Neural crest cell (in vitro differentiated cells): ENCODE measurements at regions not wholly inside any gene's neighbourhood (a gene's known extent, or its start where the extent isn't known, plus 50 kb on each side); places are given as distances from the start of the nearest gene placed in this dataset.

Source experiments
- DNase-seq: peaks from one replicate; pipeline ENCODE4 v3.0.0; 2021; ENCODE audit warnings: low read depth, mixed read lengths, low spot score
- H3K27ac Mint-ChIP-seq: one replicate; pipeline ENCODE4 v1.8.0; 2021; ENCODE audit warnings: mild to moderate bottlenecking, mixed read lengths; ENCODE audit not compliant: unreplicated experiment
- H3K27me3 Mint-ChIP-seq: 2 replicates; pipeline ENCODE4 v1.8.0; 2021; ENCODE audit warnings: low read depth, mild to moderate bottlenecking, mixed read lengths
- H3K36me3 Mint-ChIP-seq: 2 replicates; pipeline ENCODE4 v1.8.0; 2021; ENCODE audit warnings: low read depth, mild to moderate bottlenecking, mixed read lengths
- H3K4me1 Mint-ChIP-seq: 2 replicates; pipeline ENCODE4 v1.8.0; 2021; ENCODE audit warnings: mixed read lengths
- H3K4me3 Mint-ChIP-seq: one replicate; pipeline ENCODE4 v1.8.0; 2021; ENCODE audit warnings: mild to moderate bottlenecking, mixed read lengths
- H3K9me3 Mint-ChIP-seq: 2 replicates; pipeline ENCODE4 v1.8.0; 2021; ENCODE audit warnings: mixed read lengths
- TF ChIP-seq, protein P1 (sequence below): fragments of 200-600 bp; sonication (generic); conservative IDR thresholded peaks from 2 replicates; pipeline ENCODE4 v1.5.0; 2021; ENCODE audit warnings: antibody characterized with exemption, mild to moderate bottlenecking

DNA sequence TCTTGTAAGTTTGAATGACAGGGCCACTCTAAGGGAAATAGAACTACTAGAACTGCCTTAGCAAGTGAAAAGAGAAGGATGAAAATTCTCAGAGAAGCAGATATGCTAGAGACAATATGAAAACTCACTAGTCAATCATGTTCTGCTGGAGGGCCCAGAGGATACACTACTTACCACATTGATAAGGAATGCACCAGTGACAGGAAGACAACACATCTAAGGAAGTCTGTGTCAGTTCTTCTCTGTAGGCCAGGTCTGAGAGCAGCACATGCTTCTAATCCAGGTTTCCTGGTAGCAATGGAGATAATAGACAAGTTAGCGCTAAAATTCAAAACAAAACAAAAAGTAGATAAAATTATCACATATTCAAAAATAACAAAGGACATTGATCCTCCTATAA lies 235.2 kb upstream of the AKR1E2 start:
- Mint-ChIP-seq H3K27ac (no peak overlapping the region), H3K27me3 (no peaks in the 10 kb centered on the region), H3K36me3 (no peaks in the 10 kb centered on the region), H3K9me3 (no peaks in the 10 kb centered on the region), H3K4me1 (no peaks in the 10 kb centered on the region), H3K4me3 (no peak overlapping the region)
- no peak for DNase-seq
- TF ChIP-seq, protein P1, sequence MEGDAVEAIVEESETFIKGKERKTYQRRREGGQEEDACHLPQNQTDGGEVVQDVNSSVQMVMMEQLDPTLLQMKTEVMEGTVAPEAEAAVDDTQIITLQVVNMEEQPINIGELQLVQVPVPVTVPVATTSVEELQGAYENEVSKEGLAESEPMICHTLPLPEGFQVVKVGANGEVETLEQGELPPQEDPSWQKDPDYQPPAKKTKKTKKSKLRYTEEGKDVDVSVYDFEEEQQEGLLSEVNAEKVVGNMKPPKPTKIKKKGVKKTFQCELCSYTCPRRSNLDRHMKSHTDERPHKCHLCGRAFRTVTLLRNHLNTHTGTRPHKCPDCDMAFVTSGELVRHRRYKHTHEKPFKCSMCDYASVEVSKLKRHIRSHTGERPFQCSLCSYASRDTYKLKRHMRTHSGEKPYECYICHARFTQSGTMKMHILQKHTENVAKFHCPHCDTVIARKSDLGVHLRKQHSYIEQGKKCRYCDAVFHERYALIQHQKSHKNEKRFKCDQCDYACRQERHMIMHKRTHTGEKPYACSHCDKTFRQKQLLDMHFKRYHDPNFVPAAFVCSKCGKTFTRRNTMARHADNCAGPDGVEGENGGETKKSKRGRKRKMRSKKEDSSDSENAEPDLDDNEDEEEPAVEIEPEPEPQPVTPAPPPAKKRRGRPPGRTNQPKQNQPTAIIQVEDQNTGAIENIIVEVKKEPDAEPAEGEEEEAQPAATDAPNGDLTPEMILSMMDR = no peak

DNA sequence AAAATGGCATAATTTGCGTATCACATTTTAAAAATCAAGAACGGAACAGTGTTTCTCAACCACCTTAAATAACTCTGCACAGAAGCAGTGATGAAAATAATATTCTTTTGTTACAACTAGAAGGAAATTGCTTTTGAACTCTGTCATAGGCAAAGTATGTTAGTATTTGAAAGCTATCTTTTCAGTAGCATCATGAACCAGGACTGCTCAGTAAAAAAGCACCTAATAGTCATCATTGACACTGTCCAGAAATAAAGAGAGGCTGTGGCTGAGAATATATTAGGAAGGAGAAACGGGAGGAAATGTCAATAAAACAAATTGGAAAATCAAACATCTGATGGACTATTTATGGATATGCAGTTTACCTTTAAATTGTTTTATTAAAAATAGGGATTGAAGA lies 237.2 kb upstream of the AKR1E2 start:
- TF ChIP-seq, protein P1 = no peak

DNA sequence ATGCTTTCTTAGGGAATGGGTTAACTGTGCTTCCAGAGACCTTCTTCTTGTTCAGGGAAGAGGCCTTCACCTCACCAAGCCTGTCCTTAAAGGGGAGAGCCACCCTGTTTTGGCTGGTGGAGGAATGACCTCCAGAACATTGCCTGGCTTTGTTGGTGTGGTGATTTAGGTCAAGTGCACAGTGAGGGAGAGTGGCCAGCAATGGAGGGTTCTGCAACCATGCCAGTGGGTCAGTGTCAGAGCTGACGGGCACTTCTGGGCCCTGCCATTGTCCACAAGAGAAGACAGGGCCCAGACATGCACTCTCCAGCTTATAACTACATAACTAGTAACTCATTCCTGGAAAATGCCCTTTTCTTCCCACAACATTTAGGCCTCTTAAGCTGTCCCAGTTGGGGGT lies 238.5 kb upstream of the AKR1E2 start:
- no peak overlapping the region for H3K4me3 Mint-ChIP-seq
- no peaks in the 10 kb centered on the region for H3K27me3 Mint-ChIP-seq
- TF ChIP-seq, protein P1 = no peak
- H3K9me3 Mint-ChIP-seq = no peaks in the 10 kb centered on the region
- H3K36me3 Mint-ChIP-seq = no peaks in the 10 kb centered on the region
- no peak for DNase-seq
- H3K27ac Mint-ChIP-seq = no peak overlapping the region
- H3K4me1 Mint-ChIP-seq = no peaks in the 10 kb centered on the region

More for the DNA sequence above, 237.2 kb upstream of the AKR1E2 start:
- H3K36me3 Mint-ChIP-seq = no peaks in the 10 kb centered on the region
- DNase-seq = no peak
- no peaks in the 10 kb centered on the region for H3K4me1 Mint-ChIP-seq
- no peaks in the 10 kb centered on the region for H3K27me3 Mint-ChIP-seq
- H3K4me3 Mint-ChIP-seq = no peak overlapping the region
- H3K9me3 Mint-ChIP-seq = no peaks in the 10 kb centered on the region
- no peak overlapping the region for H3K27ac Mint-ChIP-seq

DNA sequence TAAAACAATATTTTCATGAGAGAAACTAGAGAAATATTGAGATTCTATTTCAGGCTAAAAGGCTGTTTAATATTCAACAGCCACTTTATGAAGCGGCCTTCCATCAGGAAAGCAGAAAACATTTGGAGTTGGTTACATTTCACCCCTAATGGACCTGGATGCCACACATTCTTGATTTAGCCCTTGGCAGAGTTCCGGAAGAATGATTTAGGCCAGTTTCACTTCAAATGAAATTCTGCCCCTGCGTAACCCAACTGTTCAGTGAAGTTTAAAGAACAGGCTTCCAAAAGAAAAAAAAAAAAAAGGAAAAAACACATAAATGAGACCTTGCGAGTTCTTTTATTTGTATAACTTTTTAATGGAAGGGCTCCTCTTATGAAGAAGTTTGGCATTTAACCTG lies 239.2 kb upstream of the AKR1E2 start:
- no peak for DNase-seq
- TF ChIP-seq, protein P1 = no peak
- Mint-ChIP-seq H3K27me3 (no peaks in the 10 kb centered on the region), H3K27ac (no peak overlapping the region), H3K36me3 (no peaks in the 10 kb centered on the region), H3K4me1 (no peaks in the 10 kb centered on the region), H3K4me3 (no peak overlapping the region), H3K9me3 (no peaks in the 10 kb centered on the region)

DNA sequence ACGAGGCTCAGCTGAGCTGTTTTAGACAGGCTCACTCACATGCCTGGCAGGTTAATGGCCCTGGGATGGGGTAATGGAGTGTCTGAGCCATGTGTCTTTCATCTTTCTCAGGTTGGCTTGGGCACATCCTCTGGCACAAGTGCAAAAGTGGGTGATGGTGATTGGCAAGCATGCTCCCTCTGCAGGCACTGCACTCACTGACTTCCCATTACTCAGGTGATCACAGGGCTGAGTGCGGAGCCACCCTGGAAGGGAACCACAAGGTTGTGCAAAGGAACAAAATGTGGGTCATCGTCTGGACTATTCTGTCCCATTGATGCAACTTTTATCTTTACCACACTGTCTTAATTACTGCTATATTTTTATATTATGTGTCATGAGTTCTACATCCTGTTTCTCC lies 244.1 kb upstream of the AKR1E2 start:
- H3K9me3 Mint-ChIP-seq = peaks cover 4% of the 10 kb centered on the region
- no peak for DNase-seq
- no peaks in the 10 kb centered on the region for H3K36me3 Mint-ChIP-seq
- no peak overlapping the region for H3K27ac Mint-ChIP-seq
- H3K4me3 Mint-ChIP-seq = no peak overlapping the region
- TF ChIP-seq, protein P1 = no peak
- no peaks in the 10 kb centered on the region for H3K27me3 Mint-ChIP-seq
- H3K4me1 Mint-ChIP-seq = no peaks in the 10 kb centered on the region

DNA sequence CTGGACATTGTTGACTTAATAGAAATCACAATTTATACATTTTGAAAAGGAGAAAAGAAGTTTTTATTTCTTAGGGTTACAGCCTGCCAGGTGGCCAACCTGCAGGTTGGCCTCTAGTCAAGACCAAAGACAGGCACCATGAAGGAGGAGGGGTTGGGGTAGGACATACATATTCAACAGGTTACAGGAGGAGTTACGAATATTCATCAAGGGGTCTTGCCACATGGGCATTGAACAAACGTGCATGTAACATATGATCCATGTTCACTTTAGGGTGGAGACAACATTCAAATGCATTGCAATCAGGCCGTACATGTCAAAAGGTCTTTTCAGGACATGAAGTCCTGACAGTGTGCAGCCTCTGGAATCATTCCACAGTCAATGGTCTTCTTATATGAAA lies 246.2 kb upstream of the AKR1E2 start:
- Mint-ChIP-seq H3K4me3 (no peak overlapping the region), H3K9me3 (peaks cover 4% of the 10 kb centered on the region), H3K4me1 (no peaks in the 10 kb centered on the region), H3K36me3 (no peaks in the 10 kb centered on the region), H3K27ac (no peak overlapping the region), H3K27me3 (no peaks in the 10 kb centered on the region)
- TF ChIP-seq, protein P1 = no peak
- no peak for DNase-seq
